HEK293 (cell line): ENCODE measurements at regions not wholly inside any gene's neighbourhood (a gene's known extent, or its start where the extent isn't known, plus 50 kb on each side); places are given as distances from the start of the nearest gene placed in this dataset.

Experiments used
- CTCF ChIA-PET: fragments of 350-600 bp; formaldehyde crosslinking; extraction: SDS; loops from one replicate; lab custom pipeline; 2021; ENCODE audit warnings: antibody characterized with exemption; lab: Yijun Ruan, JAX
- POLR2A ChIA-PET: fragments of 300-600 bp; formaldehyde crosslinking; extraction: SDS; loops from one replicate; lab custom pipeline; 2020; ENCODE audit warnings: antibody characterized with exemption, inconsistent platforms; lab: Yijun Ruan, JAX
- H3K27ac ChIP-seq: fragments of 200-500 bp; sonication (Bioruptor generic); 2 replicates; pipeline ENCODE4 v1.5.1; 2014; ENCODE audit warnings: low read depth, low read length, control low read depth, inconsistent platforms; ENCODE audit errors: extremely low read depth
- H3K36me3 ChIP-seq, 2 experiments: fragments of 200-500 bp in 1 of 2; sonication (Bioruptor generic) in 1 of 2; 1 replicate in 1 of 2; 2 replicates in 1 of 2; pipeline ENCODE4 v1.5.1; 2014 to 2017; ENCODE audit warnings: inconsistent platforms in 2 of 2, low read length in 2 of 2; ENCODE audit not compliant: control insufficient read depth in 2 of 2, insufficient read depth in 1 of 2
- H3K4me1 ChIP-seq: fragments of 200-500 bp; sonication (Bioruptor generic); 2 replicates; pipeline ENCODE4 v1.5.1; 2014; ENCODE audit warnings: mild to moderate bottlenecking, low read length, inconsistent platforms; ENCODE audit not compliant: control insufficient read depth, insufficient read depth
- H3K4me3 ChIP-seq: 2 replicates; pipeline ENCODE4 v1.5.1; 2011; ENCODE audit warnings: low read depth, mild to moderate bottlenecking, control low read depth, low read length, moderate library complexity
- H3K9me3 ChIP-seq: fragments of 200-500 bp; sonication (Bioruptor generic); 2 replicates; pipeline ENCODE4 v1.5.1; 2014; ENCODE audit warnings: low read depth, low read length, inconsistent platforms; ENCODE audit not compliant: control insufficient read depth, insufficient read depth
- GLI2 ChIP-seq: fragments of 450-650 bp; formaldehyde crosslinking; IDR thresholded peaks from 2 replicates; pipeline ENCODE4; 2017; ENCODE audit warnings: missing biosample characterization, missing genetic modification characterization, low read depth, borderline replicate concordance
- KLF16 ChIP-seq: fragments of 450-650 bp; formaldehyde crosslinking; IDR thresholded peaks from 2 replicates; pipeline ENCODE4 v1.5.1; 2017; ENCODE audit warnings: missing biosample characterization, missing genetic modification characterization
- PRDM1 ChIP-seq: fragments of 450-650 bp; formaldehyde crosslinking; IDR thresholded peaks from 2 replicates; pipeline ENCODE4; 2016; ENCODE audit warnings: missing biosample characterization, missing genetic modification characterization
- RBAK ChIP-seq: fragments of 450-650 bp; formaldehyde crosslinking; IDR thresholded peaks from 2 replicates; pipeline ENCODE4 v1.5.1; 2016; ENCODE audit warnings: missing biosample characterization, missing genetic modification characterization
- YY1 ChIP-seq: fragments of 450-650 bp; formaldehyde crosslinking; IDR thresholded peaks from 2 replicates; pipeline ENCODE4 v1.5.1; 2018; ENCODE audit warnings: missing biosample characterization, missing genetic modification characterization
- ZBTB21 ChIP-seq: fragments of 450-650 bp; formaldehyde crosslinking; IDR thresholded peaks from 2 replicates; pipeline ENCODE4 v1.5.1; 2017; ENCODE audit warnings: missing biosample characterization, missing genetic modification characterization
- ZIC2 ChIP-seq: fragments of 450-650 bp; formaldehyde crosslinking; IDR thresholded peaks from 2 replicates; pipeline ENCODE4 v1.5.1; 2016; ENCODE audit warnings: missing biosample characterization, missing genetic modification characterization
- ZNF2 ChIP-seq: fragments of 450-650 bp; formaldehyde crosslinking; IDR thresholded peaks from 2 replicates; pipeline ENCODE4 v1.5.1; 2016; ENCODE audit warnings: missing biosample characterization, missing genetic modification characterization
- ZNF302 ChIP-seq: fragments of 450-650 bp; formaldehyde crosslinking; IDR thresholded peaks from 2 replicates; pipeline ENCODE4 v1.5.1; 2016; ENCODE audit warnings: missing biosample characterization, missing genetic modification characterization, low read depth
- ZNF311 ChIP-seq: fragments of 450-650 bp; formaldehyde crosslinking; IDR thresholded peaks from 2 replicates; pipeline ENCODE4 v1.5.1; 2017; ENCODE audit warnings: missing biosample characterization, missing genetic modification characterization, borderline replicate concordance
- ZNF529 ChIP-seq: fragments of 450-650 bp; formaldehyde crosslinking; IDR thresholded peaks from 2 replicates; pipeline ENCODE4 v1.5.1; 2017; ENCODE audit warnings: missing genetic modification characterization, missing biosample characterization; ENCODE audit not compliant: insufficient replicate concordance
- ZNF623 ChIP-seq: fragments of 450-650 bp; formaldehyde crosslinking; IDR thresholded peaks from 2 replicates; pipeline ENCODE4 v1.5.1; 2016; ENCODE audit warnings: missing biosample characterization, missing genetic modification characterization
- ZNF660 ChIP-seq: fragments of 450-650 bp; IDR thresholded peaks from 2 replicates; pipeline ENCODE4 v1.5.1; 2018; ENCODE audit warnings: missing biosample characterization, mild to moderate bottlenecking, missing genetic modification characterization
- ZNF776 ChIP-seq: fragments of 450-650 bp; formaldehyde crosslinking; IDR thresholded peaks from 2 replicates; pipeline ENCODE4 v1.5.0; 2017; ENCODE audit warnings: missing biosample characterization, missing genetic modification characterization, borderline replicate concordance
- TF ChIP-seq, protein P1 (sequence below): fragments of 450-650 bp; formaldehyde crosslinking; IDR thresholded peaks from 2 replicates; pipeline ENCODE4 v1.5.1; 2016; ENCODE audit warnings: missing biosample characterization, missing genetic modification characterization
- TF ChIP-seq, protein P2 (sequence below): fragments of 450-650 bp; formaldehyde crosslinking; IDR thresholded peaks from 2 replicates; pipeline ENCODE4 v1.5.1; 2016; ENCODE audit warnings: missing biosample characterization, missing genetic modification characterization
- TF ChIP-seq, protein P3 (sequence below): fragments of 450-650 bp; formaldehyde crosslinking; IDR thresholded peaks from 2 replicates; pipeline ENCODE4 v1.5.1; 2016; ENCODE audit warnings: missing biosample characterization, missing genetic modification characterization
- TF ChIP-seq, protein P4 (sequence below): fragments of 450-650 bp; formaldehyde crosslinking; IDR thresholded peaks from 2 replicates; pipeline ENCODE4 v1.5.1; 2017; ENCODE audit warnings: missing biosample characterization, missing genetic modification characterization
- TF ChIP-seq, protein P5 (sequence below): fragments of 450-650 bp; formaldehyde crosslinking; IDR thresholded peaks from 2 replicates; pipeline ENCODE4 v1.5.1; 2016; ENCODE audit warnings: missing biosample characterization, missing genetic modification characterization

DNA sequence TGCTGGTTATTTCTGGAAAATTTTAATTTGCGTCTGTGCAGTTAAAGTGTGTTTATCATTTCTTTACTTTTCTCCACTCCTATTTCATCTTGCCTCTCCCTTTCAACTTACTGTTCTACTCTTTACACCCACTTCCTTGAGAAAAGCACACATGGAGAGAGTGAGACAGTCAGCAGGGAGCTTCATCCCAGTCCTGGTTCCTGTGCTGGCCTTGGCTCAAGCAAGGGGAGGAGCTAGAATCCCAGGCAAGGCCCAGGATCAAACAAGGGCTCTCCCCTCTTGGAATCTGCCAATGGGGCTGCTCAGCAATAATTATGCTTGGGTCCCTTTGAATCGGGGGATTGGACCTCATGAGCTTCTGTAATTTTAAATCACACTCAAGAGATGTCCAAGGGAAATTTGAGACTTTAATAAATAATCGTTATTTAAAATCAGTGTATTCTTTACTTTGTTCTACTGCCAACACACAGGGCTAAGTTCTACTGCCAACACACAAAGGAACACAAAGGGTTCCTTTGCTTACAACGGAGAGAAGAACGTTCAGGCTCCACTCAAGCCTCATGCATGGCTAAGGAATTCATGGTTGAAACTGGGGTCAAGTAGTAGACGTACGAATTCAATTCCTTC, 439.3 kb upstream of the DAB2 start:
- Histone ChIP-seq H3K36me3 (no peaks in the 10 kb centered on the region), H3K27ac (no peak overlapping the region), H3K9me3 (no peaks in the 10 kb centered on the region), H3K4me3 (no peak overlapping the region), H3K4me1 (no peaks in the 10 kb centered on the region)
- no peak for TF ChIP-seq YY1 (tag by site-specific recombination)
- CTCF ChIA-PET = interaction anchor here (0.5 kb wide), 1 partner anchor 285 kb away, joined by 3 read pairs; no protein-coding TSS in a partner anchor
- POLR2A ChIA-PET = no interaction called here

DNA sequence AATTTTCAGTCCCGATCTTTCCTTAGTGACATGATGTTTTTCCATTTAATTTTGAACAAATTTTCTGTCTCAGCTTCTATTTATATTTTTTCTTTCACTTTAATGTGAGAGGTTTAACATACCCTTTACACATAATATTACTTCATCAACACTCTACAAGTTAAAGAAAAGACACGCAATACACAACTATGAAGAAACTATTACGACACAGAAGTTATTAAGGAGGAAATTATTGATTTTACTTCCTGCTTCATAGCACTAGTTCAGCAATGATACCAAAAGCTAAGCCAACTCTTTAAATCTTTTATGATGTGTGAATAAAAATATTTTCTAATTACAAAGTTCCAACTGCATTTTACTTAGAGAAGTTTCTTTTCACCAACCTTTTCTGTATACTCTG, 432.3 kb upstream of the DAB2 start:
- Histone ChIP-seq H3K27ac (no peak overlapping the region), H3K9me3 (no peaks in the 10 kb centered on the region), H3K4me1 (no peaks in the 10 kb centered on the region)
- POLR2A ChIA-PET = no interaction called here
- CTCF ChIA-PET = no interaction called here
- TF ChIP-seq, protein P1, sequence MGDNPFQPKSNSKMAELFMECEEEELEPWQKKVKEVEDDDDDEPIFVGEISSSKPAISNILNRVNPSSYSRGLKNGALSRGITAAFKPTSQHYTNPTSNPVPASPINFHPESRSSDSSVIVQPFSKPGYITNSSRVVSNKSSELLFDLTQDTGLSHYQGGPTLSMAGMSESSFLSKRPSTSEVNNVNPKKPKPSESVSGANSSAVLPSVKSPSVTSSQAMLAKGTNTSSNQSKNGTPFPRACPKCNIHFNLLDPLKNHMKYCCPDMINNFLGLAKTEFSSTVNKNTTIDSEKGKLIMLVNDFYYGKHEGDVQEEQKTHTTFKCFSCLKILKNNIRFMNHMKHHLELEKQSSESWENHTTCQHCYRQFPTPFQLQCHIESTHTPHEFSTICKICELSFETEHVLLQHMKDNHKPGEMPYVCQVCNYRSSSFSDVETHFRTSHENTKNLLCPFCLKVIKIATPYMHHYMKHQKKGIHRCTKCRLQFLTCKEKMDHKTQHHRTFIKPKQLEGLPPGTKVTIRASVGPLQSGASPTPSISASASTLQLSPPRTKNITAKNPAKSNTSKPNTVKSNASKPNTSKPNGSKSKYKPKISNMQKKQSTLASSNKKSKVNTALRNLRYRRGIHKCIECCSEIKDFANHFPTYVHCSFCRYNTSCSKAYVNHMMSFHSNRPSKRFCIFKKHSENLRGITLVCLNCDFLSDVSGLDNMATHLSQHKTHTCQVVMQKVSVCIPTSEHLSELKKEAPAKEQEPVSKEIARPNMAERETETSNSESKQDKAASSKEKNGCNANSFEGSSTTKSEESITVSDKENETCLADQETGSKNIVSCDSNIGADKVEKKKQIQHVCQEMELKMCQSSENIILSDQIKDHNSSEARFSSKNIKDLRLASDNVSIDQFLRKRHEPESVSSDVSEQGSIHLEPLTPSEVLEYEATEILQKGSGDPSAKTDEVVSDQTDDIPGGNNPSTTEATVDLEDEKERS = no peak
- TF ChIP-seq ZNF660 (tag by site-specific recombination) (no peak), ZIC2 (tag by site-specific recombination) (no peak), PRDM1 (tag by site-specific recombination) (no peak), ZNF302 (no peak), ZNF2 (tag by site-specific recombination) (no peak), ZNF529 (tag by site-specific recombination) (no peak), GLI2 (tag by site-specific recombination) (no peak), ZNF623 (no peak), ZNF311 (no peak), RBAK (tag by site-specific recombination) (no peak), ZNF776 (no peak), KLF16 (tag by site-specific recombination) (no peak), ZBTB21 (tag by site-specific recombination) (no peak)
- TF ChIP-seq, protein P2, sequence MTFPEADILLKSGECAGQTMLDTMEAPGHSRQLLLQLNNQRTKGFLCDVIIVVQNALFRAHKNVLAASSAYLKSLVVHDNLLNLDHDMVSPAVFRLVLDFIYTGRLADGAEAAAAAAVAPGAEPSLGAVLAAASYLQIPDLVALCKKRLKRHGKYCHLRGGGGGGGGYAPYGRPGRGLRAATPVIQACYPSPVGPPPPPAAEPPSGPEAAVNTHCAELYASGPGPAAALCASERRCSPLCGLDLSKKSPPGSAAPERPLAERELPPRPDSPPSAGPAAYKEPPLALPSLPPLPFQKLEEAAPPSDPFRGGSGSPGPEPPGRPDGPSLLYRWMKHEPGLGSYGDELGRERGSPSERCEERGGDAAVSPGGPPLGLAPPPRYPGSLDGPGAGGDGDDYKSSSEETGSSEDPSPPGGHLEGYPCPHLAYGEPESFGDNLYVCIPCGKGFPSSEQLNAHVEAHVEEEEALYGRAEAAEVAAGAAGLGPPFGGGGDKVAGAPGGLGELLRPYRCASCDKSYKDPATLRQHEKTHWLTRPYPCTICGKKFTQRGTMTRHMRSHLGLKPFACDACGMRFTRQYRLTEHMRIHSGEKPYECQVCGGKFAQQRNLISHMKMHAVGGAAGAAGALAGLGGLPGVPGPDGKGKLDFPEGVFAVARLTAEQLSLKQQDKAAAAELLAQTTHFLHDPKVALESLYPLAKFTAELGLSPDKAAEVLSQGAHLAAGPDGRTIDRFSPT (tag by site-specific recombination) = no peak
- TF ChIP-seq, protein P3, sequence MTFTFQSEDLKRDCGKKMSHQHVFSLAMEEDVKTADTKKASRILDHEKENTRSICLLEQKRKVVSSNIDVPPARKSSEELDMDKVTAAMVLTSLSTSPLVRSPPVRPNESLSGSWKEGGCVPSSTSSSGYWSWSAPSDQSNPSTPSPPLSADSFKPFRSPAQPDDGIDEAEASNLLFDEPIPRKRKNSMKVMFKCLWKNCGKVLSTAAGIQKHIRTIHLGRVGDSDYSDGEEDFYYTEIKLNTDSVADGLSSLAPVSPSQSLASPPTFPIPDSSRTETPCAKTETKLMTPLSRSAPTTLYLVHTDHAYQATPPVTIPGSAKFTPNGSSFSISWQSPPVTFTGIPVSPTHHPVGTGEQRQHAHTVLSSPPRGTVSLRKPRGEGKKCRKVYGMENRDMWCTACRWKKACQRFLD (tag by site-specific recombination) = no peak
- TF ChIP-seq, protein P4, sequence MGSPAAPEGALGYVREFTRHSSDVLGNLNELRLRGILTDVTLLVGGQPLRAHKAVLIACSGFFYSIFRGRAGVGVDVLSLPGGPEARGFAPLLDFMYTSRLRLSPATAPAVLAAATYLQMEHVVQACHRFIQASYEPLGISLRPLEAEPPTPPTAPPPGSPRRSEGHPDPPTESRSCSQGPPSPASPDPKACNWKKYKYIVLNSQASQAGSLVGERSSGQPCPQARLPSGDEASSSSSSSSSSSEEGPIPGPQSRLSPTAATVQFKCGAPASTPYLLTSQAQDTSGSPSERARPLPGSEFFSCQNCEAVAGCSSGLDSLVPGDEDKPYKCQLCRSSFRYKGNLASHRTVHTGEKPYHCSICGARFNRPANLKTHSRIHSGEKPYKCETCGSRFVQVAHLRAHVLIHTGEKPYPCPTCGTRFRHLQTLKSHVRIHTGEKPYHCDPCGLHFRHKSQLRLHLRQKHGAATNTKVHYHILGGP (tag by site-specific recombination) = no peak
- TF ChIP-seq, protein P5, sequence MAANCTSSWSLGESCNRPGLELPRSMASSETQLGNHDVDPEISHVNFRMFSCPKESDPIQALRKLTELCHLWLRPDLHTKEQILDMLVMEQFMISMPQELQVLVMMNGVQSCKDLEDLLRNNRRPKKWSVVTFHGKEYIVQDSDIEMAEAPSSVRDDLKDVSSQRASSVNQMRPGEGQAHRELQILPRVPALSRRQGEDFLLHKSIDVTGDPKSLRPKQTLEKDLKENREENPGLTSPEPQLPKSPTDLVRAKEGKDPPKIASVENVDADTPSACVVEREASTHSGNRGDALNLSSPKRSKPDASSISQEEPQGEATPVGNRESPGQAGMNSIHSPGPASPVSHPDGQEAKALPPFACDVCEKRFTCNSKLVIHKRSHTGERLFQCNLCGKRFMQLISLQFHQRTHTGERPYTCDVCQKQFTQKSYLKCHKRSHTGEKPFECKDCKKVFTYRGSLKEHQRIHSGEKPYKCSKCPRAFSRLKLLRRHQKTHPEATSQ (tag by site-specific recombination) = no peak
- TF ChIP-seq, all 188 proteins: peak for 0
- no peaks in the 10 kb centered on the region for H3K36me3 ChIP-seq
- H3K4me3 ChIP-seq = no peak overlapping the region
